Head of caudate nucleus (tissue), 42 donors: ENCODE measurements at regions not wholly inside any gene's neighbourhood (a gene's known extent, or its start where the extent isn't known, plus 50 kb on each side); places are given as distances from the start of the nearest gene placed in this dataset.

Experiments used
- DNase-seq, 42 donors: peaks; one replicate each; pipeline versions ENCODE4 v3.0.0 to v3.0.0-alpha.2; 2020 to 2021; ENCODE audit warnings: mixed read lengths in 7 of 42
- intact Hi-C: fragments of 100-400 bp; cut with DNase I; formaldehyde crosslinking; loops from one replicate; pipeline ENCODE4 v1.15.0; 2022

DNA sequence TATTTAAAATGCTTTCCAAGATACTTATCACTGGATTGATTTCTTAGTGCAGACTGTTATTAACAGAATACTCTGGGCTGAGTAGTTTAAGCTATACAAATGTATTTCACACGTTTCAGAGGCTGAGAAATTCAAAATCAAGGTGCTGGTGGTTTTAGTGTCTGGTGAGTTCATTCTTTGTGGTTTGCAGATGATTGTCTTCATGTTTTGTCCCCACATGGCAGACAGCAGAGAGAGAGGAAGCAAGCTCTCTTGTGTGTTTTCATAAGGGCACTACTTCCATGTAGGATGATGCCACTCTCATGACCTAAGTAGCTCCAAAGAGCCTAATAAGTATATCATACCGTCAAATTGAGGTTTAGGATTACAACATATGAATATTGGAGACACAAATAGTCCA, 1348.9 kb upstream of the FLRT2 start:
- no peak for DNase-seq
- intact Hi-C loops = no loop called here

DNA sequence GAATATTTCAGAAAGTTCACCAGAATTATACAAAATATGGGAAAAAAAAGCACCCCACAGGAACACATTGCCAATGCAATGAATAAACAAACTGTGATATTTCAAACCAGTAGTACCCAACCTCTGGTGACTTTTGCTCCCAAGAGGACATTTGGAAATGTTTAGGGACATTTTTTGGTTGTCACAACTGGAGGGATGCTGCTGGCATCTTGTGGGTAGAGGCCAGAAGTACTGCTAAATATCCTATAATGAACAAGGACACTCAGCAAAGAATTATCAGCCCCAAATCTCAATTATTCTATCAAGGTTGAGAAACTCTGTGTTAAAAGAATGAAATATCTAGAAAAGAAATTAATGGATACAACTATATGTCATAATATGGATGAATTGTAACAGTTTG, 1334.4 kb upstream of the FLRT2 start:
- no peak for DNase-seq
- intact Hi-C loops = no loop called here

DNA sequence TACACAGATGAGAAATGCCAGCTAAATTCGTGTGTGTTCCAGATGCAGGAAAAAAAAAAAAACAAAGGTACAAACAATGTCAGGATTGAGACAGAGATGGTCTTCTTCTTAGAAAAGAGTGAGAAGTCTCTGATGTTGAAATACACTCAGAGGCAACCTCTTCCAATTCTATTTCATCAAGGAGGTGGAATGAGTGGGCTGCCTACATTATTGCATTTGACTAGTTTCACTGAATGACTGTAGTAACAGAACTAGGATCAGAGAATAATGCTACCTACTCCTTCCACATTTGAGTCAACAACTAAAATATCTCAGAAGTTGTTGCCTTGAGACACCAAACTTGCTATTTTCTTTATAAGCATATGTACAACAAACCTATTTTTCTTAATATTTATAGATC, 1332.2 kb upstream of the FLRT2 start:
- intact Hi-C loops = no loop called here

DNA sequence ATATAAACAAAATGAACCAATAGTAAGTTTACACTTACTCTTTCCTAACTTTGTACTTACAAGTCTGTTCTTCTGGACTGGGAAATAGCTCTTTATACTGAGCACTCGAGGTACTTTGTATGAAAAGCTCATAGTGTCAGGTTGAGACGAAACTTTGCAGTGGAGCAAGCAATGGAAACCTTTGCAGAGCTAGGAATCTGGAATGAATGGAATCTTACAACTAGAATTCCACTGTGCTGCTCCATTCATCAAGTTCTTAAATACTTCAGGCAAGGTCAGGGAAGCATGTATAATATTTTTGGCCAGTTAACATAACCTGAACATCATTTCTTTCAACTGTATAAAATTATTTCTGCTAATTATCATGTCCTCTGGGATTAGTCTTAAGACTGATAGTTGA, 1327.5 kb upstream of the FLRT2 start:
- no peak for DNase-seq
- intact Hi-C loops = no loop called here

More for the DNA sequence above, 1332.2 kb upstream of the FLRT2 start:
- DNase-seq = peak in 7 of 42 donors; percentile 4 to 63 (median 28)

DNA sequence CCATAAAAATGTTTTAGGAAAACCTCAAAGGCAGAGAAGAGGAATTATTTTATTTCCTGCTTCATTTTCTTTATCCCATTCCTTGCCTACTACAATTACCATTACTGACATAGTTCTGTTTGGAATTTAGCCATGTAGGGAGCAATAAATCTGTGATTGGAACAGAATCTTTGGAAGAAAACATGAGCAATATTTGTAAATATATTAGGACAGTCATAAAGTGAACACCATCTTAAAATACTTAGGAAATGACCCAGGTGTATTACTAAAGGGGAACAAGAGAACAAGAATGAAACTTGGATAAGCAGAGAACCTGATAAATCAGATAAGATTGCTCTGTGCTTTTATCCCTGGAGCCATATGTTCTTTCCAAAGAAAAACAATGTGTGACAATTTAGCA, 1326.0 kb upstream of the FLRT2 start:
- intact Hi-C loops = no loop called here
- DNase-seq = no peak

DNA sequence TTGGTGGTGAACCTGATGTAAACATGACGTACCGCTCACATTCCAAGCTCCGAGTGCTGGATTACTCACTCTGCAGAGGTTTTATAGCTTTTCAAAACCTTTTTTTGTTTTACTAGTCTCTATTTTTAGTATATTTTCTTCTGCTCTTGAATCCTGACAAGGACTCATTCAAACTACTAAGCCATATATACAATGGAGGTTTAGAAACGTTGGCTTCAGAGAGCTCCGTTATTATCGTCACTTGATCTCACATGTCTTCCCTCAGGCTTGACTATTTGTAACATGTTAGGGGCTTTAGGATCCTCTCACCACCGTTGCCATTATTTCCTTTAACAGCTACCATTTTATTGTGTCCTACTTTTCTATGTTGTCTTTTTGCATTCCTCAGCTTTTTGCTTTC, 1321.5 kb upstream of the FLRT2 start:
- DNase-seq = no peak
- intact Hi-C loops = no loop called here

DNA sequence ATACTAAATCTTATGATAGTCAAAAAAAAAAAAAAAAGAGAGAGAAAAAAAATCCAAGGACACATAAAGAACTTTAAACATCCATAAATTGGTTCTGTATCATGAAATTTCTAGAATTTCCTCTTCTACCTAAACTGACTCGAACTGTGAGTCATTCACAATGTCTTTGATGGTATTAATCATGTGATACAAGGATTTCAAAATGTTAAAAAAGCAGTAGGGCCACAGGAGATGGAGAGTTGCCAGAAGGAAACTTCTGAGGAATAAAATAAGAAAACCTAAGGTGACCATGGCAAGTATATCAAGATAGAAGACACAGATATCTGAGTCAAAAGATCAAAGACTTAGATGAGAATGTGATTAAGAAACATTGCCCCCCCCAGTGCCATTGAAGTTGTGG, 1320.9 kb upstream of the FLRT2 start:
- no peak for DNase-seq
- intact Hi-C loops = no loop called here

DNA sequence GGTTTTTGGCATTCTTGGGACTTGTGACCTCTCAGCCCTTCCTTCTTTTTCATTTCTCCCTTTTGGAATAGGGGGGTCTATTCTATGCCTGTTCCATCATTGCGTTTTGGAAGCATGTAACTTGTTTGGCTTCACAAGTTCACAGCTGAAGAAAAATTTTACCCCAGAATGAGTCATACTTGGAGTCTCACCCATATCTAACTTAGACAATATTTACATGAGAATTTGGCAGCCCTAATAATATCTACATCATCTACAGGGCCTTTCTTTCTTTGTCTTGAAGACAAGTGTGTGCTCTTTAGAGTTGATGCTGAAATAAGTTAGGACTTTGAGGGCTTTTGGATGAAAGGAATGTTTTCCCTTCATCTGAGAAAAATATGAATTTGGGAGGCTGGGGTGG, 1312.9 kb upstream of the FLRT2 start:
- intact Hi-C loops = no loop called here
- no peak for DNase-seq

DNA sequence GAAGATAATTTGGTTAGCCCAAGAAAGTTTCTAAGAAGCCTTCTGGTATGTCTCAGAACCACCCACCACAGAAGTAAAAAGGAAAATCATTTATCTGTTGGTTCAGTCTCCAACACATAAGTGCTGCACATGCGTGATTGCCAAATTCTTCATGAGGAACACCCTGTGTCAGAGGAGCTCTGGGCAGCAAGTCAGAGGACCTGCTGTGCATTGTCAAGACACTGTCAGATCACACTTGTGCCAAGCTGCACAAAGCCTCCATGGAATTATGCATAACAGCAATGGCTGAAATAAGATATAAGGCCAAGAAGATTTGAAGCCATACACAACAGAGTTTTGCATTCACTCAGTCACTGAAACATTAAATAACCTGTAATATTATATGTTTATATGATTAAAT, 1304.7 kb upstream of the FLRT2 start:
- intact Hi-C loops = no loop called here
- DNase-seq = no peak

DNA sequence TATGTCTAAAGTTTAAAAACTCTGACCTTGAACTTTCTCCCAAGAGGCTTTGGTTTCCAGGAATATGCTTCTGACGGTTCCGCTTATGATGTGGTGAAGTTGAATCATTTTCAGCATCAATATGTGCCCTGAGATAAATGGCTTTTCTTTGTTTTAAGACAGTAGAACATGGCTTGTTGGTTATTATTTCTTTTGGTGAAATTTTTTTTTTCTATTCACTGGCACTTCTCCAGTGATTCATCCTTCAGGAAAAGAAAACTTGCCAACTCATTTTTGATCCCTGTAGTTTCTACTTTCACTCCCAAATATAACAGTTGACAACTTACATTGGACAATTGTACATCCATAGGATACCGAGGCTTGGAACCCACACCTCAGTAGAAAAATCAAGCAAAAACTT, 1301.2 kb upstream of the FLRT2 start:
- no peak for DNase-seq
- intact Hi-C loops = no loop called here

DNA sequence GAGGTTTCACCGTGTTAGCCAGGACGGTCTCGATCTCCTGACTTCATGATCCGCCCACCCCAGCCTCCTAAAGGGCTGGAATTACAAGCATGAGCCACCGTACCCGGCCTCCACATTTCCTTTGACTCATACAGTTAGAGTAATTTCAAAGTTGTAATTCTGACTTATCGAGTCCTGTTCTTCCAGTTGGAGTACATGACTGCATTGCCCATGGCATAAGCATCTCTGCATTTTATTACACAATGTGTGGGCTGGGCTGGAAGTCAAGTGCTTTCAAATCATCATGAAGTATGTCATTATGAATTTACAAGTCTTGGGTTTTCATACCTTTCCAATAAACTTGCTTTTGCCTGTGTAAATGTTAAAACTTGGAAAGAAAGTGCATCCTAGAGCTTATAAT, 1295.7 kb upstream of the FLRT2 start:
- intact Hi-C loops = no loop called here
- DNase-seq = no peak

DNA sequence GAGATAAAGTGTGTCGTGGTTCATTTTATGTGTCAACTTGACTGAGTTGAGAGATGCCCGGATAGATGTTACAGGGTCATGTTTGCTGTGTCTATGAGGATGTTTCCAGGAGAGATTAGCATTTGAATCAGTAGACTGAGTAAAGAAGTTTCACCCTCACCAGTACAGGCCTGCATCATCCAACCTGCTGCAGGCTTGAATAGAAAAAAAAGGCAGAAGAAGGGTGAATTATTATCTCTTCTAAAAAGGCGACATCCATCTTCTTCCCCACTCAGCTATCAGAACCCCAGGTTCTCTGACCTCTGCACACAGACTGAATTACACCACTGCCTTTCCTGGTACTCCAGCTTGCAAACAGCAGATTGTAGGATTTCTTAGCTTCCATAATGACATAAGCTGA, 1293.7 kb upstream of the FLRT2 start:
- DNase-seq = no peak
- intact Hi-C loops = no loop called here

DNA sequence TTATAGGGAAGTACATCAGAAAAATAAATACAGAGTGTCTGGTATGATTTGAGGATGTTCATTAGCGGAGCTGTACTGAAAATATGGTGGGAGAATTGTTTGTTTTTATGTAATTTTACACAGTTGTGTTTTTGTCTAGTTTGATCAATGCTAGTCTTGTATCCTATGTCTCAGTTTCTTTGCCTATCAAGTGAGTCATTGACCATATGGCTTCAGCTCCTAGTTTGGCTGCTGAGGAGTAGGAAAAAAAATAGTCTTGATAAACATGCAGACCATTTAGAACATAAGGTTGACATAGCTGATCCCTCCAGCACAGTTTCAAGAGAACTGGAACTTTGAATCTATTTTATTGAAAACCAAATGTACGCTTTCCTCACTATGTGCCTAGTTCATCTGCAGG, 1292.1 kb upstream of the FLRT2 start:
- no peak for DNase-seq
- intact Hi-C loops = no loop called here

DNA sequence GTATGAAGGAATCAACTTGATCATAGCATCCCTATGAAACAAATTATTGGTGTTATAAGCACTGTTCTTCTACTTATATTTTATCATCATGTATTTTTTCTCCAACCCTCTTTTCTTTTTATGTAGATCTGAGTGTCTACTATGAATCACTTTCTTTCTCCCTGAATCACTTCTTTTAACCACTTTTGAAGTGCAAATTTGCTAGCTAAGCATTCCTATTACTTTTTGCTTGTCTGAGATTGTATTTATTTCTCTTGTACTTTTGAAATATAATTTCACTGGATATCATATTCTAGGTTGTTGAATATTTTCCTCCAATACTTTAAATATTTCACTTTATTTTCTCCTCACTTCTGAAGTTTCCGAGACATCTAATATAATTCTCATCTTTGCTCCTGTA, 1282.3 kb upstream of the FLRT2 start:
- intact Hi-C loops = no loop called here
- no peak for DNase-seq

DNA sequence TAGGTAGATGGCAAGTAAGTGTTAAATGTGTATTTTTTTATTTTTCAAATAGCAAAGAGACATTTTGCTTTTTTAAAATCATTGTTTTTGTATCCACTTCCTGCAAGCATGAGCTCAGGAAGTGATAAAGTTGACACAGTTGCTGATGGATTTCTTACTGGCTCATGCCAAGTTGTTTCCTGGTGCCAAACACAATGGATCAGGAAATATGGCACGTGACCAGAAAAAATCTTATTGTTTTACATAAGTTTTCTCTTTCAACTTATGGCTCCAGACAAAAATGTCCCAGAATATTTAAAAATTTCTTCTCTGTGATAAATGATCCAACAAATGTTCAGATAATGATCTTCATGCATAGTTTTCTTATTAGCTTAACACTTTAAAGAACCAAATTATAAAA, 1279.1 kb upstream of the FLRT2 start:
- no peak for DNase-seq
- intact Hi-C loops = no loop called here

DNA sequence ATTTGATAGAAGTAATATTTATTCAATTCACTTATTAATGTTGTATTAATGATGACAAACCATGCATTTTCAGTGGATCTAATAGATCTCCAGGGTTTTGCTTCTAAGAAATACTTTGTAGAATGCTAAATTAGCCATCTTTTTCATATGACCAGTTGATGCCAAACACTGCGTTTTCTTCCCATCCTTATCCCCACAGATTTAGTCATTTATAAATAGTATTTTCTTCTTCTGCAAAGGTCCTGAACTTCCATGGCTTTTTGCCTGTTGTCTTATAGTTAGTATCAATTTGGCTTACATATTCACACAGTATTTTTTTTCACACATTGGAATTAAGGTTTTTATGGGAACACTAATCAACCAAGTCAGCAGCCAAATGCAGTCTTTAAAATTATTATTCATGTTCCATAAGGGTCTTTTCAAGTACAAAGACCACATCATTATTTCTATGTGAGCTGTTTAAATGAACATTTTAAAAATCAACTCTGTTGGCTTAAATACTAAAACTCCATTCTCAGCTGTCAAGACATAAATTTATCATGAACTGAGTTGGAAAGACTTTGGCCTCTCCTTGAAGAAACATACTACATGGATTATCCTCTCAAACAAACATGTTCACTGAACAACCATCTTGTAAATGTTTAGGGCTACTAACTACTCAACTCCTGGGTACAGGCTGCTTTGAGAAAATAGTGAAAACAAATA, 1278.4 kb upstream of the FLRT2 start:
- DNase-seq = no peak
- intact Hi-C loops = no loop called here

DNA sequence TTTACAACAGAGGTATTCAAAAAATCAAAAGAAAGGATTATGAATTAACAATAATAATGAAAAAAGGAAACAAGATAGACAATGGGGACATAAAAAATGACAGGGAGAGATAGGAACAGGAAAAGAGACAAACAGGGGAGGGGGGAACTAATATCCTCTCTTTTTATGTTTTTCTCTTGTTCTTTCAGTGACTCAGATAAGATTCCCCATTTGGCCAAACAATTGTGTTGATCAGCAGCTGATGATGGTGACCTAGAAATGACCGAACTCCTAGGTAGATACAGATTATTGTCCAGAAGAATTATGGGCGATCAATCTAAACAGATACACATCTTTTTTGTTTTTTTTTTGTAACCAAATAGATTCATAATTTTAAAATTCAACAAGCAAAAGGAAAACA, 1277.2 kb upstream of the FLRT2 start:
- intact Hi-C loops = no loop called here

DNA sequence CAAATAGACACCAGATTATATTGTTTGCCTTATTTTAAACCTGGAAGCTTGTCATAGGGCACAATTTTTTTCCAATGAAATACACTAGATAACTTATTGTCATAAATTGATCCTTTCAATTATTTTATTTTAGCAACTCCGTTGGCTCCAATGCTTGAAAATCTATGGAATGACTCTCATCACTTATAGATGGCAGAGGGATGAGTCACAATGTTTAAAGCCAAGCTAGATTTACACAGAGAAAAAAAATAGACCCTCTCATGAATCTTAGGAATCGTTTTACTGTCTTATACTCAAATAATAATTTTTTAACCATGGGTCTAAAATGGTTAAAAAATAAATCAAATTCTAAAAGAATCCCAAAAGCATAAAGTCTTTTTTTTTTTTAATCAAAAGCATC, 1276.6 kb upstream of the FLRT2 start:
- no peak for DNase-seq
- intact Hi-C loops = no loop called here

More for the DNA sequence above, 1277.2 kb upstream of the FLRT2 start:
- no peak for DNase-seq

DNA sequence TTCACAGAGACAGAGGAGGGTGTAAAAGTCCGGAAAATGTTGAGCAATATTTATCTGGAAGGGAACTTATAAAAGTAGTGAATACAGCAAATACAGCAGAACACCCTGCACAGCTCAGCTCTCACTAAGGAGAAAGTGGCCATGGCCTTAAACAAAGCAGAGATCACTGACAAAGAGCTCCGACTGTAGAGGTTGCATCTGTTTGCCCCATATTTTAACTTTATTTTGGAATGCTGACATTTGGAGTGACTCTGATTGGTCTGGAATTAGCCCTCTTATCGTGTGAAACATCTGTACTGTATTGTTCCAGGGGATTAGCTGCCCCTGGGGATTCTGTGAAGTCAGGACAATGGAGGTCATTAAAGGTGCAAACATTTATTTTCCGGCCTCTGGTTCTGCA, 1275.7 kb upstream of the FLRT2 start:
- intact Hi-C loops = no loop called here
- no peak for DNase-seq

DNA sequence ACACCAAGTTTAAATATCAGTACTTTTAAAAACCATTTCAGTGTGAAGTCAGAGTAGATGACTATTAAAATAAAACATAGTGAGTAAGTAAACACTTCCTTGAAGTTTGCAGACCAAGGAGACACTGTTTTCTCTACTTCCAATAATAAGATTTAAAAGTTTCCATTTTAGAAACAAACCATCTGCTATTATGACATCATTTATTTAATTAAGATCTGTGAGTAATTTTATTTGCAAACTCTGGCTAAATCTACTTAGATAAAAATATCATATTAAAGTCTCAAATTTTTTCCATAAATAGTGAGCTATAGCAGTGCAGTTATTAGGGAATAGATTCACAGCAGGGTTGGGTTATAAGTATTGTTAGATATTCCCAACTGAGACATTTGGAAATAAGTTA, 1267.0 kb upstream of the FLRT2 start:
- DNase-seq = no peak
- intact Hi-C loops = no loop called here

DNA sequence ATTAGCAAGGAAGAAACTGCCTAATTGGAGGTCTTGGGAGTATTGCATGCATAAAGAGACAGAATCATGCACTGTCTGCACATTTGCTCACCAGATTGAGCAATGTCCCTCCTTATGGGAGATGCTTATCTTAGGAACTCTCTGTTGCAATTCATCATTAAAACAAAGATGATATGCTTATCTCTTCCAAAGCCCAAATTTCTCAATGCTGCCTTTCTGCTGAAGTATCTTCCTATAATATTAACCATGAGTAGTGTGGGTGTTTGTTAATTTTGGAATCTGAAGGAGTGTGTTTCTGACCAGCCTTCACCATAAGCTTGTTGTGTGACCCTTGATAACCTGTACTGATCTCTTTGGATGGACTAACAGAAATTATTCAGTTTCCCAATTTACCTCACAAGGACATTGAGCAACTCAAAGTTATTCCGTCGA, 1257.6 kb upstream of the FLRT2 start:
- intact Hi-C loops = no loop called here
- DNase-seq = no peak

DNA sequence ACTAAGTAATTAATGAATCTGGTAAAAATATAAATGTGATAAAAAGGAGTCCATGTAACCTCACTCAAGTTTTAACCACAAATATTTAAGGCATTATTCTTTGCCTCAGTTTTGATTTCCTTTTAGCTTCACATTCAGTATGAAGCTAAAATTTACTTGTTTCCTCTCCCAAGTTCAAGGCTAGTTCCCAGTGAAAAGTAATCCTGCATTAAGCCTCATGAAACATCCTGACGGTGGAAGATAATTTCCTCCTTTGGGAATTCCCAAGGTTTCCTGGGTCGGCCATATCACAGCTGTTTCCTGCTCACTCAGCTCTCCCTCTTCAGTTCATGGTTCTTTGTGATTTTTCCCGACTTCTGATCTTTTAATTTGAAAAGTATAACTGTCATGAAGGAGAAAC, 1256.8 kb upstream of the FLRT2 start:
- intact Hi-C loops = no loop called here
- no peak for DNase-seq
